ENCODE measurements at regions not wholly inside any gene's neighbourhood (a gene's known extent, or its start where the extent isn't known, plus 50 kb on each side); places are given as distances from the start of the nearest gene placed in this dataset.
A peak's percentile ranks its signal among the peaks of the same experiment; 100 is the strongest.

- no peak overlapping the region for H3K4me3 ChIP-seq (ENCODE audit: low read depth, poor library complexity, severe bottlenecking)
- 78% methylated on average over 13 of the region's 13 CpGs for WGBS, 2 donors
- TF ChIP-seq POLR2A (IDR thresholded peaks at IDR 0.05) = no peak
- intact Hi-C loops (cut with DNase I; ENCODE audit: low total_unique reads) = no loop called here
- no peak for DNase-seq (ENCODE audit: low spot score in 2 of 2)
Measured at GRCh38 chr16:82464187-82464586, 162.6 kb upstream of the CDH13 start.

DNA sequence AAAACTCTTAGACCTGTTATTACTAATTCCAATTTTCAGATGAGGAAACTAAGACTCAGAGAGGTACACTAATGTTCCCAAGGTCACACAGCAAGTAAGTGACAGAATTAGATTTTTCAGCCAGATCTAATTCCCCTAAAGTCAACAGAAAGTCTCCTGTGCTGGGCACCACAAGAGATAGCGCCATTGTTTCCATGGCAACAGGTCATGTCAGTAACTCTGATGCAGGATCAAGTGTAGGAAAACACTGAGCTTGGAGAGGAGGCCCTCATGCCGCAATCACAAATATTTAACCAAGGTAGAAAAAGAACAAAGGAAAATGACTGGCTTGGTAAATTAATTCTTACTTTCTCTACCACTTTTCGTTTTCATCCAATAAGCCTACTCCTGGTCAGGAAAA lies 166.0 kb upstream of the CDH13 start:
- no peak overlapping the region for H3K4me3 ChIP-seq (ENCODE audit: low read depth, poor library complexity, severe bottlenecking)
- DNase-seq (ENCODE audit: low spot score in 2 of 2) = no peak
- 61 to 80% methylated on average over 3 of the region's 3 CpGs for WGBS, 2 donors
- intact Hi-C loops (cut with DNase I; ENCODE audit: low total_unique reads) = no loop called here
- TF ChIP-seq POLR2A (IDR thresholded peaks at IDR 0.05) (no peak), CTCF (IDR thresholded peaks at IDR 0.05) (no peak)

DNA sequence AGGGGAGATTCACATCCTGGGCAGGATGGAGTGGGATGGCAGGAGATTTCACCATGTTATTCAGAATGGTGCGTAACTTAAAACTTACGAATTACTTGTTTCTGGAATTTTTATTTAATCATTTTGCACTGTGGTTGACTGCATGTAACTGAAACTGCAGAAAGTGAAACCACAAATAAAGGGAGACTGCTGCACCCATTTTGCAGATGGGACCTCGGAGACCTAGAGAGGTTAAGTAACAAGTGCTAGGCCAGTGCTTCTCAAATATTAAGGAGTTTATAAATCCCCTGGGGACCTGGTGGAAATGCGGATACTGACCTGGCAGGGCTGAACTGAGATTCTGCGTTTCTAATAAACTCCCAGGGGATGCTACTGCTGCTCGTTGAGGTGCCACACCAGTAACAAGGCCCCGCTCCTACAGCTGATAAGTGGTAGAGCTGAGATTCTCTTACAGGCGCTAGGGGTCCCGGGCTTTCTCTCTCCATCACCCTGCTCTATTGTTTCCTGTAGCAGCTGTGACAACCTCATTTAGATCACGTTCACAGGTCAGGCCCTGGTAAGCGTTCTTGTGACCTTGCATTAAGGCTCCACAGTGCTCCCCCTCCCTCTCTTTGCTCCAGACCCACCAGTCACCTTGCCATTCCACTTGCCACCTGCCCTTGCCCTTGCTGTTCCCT lies 167.1 kb upstream of the CDH13 start:
- TF ChIP-seq CTCF (IDR thresholded peaks at IDR 0.05) (no peak), POLR2A (IDR thresholded peaks at IDR 0.05) (no peak)
- H3K4me3 ChIP-seq (ENCODE audit: low read depth, poor library complexity, severe bottlenecking) = no peak overlapping the region
- intact Hi-C loops (cut with DNase I; ENCODE audit: low total_unique reads) = no loop called here
- no peak for DNase-seq (ENCODE audit: low spot score in 2 of 2)
- 58 to 67% methylated on average over 11 of the region's 11 CpGs for WGBS, 2 donors

DNA sequence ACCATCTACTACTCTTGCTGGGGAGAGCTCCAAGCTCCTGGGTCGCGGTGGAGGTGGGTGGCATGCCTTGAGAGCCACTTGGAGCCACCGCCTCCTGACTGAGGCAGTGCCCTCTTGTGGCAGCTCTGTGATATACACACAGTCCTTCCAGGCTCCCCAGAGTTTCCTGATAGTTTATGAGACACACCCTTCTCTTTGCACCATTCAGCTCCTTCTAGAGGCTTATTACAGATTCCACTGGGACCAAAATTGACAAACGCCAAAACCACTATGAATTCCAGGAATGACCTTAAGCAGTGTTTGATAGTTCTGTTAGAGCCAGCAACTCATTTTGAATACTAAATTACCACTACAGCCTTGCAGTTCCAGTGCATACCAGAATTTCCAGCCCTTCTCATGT lies 170.1 kb upstream of the CDH13 start:
- TF ChIP-seq CTCF (IDR thresholded peaks at IDR 0.05) = no peak
- no peak for TF ChIP-seq POLR2A (IDR thresholded peaks at IDR 0.05)
- intact Hi-C loops (cut with DNase I; ENCODE audit: low total_unique reads) = no loop called here
- peak in 1 of 2 donors; percentile 21 for DNase-seq (ENCODE audit: low spot score in 2 of 2)
- 5 to 6% methylated on average over 4 of the region's 4 CpGs for WGBS, 2 donors
- H3K4me3 ChIP-seq (ENCODE audit: low read depth, poor library complexity, severe bottlenecking) = no peak overlapping the region

GRCh38 chr16:82454566-82454965 lies 172.2 kb upstream of the CDH13 start:
- no peak for TF ChIP-seq POLR2A (IDR thresholded peaks at IDR 0.05)
- no peak for TF ChIP-seq CTCF (IDR thresholded peaks at IDR 0.05)
- intact Hi-C loops (cut with DNase I; ENCODE audit: low total_unique reads) = no loop called here
- DNase-seq (ENCODE audit: low spot score in 2 of 2) = no peak
- 82 to 84% methylated on average over 6 of the region's 6 CpGs for WGBS, 2 donors
- H3K4me3 ChIP-seq (ENCODE audit: low read depth, poor library complexity, severe bottlenecking) = no peak overlapping the region

GRCh38 chr16:82454152-82454551 lies 172.6 kb upstream of the CDH13 start:
- WGBS, 2 donors = 90 to 96% methylated on average over 4 of the region's 4 CpGs
- intact Hi-C loops (cut with DNase I; ENCODE audit: low total_unique reads) = no loop called here
- DNase-seq (ENCODE audit: low spot score in 2 of 2) = no peak
- no peak overlapping the region for H3K4me3 ChIP-seq (ENCODE audit: low read depth, poor library complexity, severe bottlenecking)
- TF ChIP-seq CTCF (IDR thresholded peaks at IDR 0.05) = no peak
- no peak for TF ChIP-seq POLR2A (IDR thresholded peaks at IDR 0.05)

Measured in lower leg skin (tissue), 4 donors.